ENCODE measurements at regions not wholly inside any gene's neighbourhood (a gene's known extent, or its start where the extent isn't known, plus 50 kb on each side); places are given as distances from the start of the nearest gene placed in this dataset.
"Not testable (repeated sequence)": the region's sequence is repeated elsewhere in the genome, so short reads cannot be mapped to it uniquely, and the experiment has no call there.

- no peak for DNase-seq (ENCODE audit: low spot score)
Measured at GRCh38 chr20:47897461-47897860, 112.2 kb upstream of the SULF2 start.

DNA sequence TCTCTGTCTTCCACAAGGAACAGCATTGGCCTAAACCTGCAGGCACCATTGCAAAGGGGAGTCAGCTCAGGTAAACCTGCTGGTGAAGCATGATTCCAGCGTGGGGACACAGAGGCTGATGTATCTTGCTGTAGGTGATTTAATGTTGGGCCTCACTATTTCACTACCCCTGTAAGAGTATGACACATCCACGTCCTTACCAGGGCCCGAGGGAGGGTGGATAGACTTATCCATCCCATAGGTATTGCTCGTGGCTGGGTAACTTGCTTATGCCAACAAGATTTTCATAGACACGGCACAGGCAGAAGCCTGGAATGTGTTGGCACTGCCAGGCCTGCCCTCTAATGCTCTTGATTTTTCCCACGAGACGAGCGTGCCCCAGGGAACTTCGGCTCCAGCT lies 107.4 kb upstream of the SULF2 start:
- not testable (repeated sequence) for DNase-seq (ENCODE audit: low spot score)

DNA sequence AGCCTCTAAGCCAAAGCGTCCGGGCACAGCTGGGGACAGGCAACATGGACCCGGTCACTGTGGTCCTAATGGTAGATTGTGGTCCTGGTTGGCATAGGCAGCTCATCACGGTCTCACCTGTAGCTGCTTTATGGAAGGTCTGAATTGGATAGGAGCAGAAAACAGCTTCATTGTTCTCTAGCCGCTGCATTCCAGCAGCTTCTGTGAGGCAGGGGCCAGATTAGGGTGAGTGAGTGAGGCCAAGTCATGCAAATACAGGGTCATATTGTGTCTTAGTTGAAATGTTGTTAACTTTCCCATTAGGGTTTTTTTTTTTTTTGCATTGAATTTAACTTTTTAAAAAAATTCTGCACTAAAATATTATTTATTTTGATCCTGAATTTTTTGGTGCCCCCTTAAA lies 105.4 kb upstream of the SULF2 start:
- DNase-seq (ENCODE audit: low spot score), result not testable (repeated sequence)

GRCh38 chr20:47889751-47890150 lies 104.5 kb upstream of the SULF2 start:
- DNase-seq (ENCODE audit: low spot score), result not testable (repeated sequence)

- DNase-seq (ENCODE audit: low spot score), result no peak
Measured at GRCh38 chr20:47888351-47888750, 103.1 kb upstream of the SULF2 start.

DNA sequence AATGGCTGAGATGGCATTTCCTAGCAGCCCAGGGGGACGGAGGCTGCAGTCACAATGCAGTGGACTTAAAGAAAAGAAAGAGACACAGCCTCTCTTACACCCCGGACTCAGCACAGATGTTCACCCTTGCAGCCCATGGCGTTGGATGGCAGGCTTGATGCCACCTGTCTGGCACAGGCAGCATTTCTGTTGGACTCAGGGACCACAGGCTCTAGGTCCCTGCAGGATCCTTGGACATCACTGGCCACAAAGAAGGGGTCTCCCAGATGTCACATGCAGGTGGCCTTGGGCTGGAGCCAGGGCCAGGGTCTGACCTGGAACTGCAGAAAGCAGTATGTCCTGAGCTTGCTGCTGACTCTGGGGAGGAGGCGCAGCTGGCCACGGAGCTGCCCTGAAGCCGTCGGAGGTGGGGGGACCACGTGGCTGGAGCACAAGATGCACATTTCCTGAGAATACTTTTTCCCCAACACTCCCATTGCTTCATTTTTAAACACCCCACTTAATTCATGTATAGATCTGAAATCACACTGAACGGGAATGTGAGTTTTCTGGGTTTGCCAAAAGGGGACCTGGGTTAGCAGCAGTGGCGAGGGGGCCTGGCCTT lies 102.3 kb upstream of the SULF2 start:
- no peak for DNase-seq (ENCODE audit: low spot score)

GRCh38 chr20:47887064-47887463 lies 101.8 kb upstream of the SULF2 start:
- no peak for DNase-seq (ENCODE audit: low spot score)

DNA sequence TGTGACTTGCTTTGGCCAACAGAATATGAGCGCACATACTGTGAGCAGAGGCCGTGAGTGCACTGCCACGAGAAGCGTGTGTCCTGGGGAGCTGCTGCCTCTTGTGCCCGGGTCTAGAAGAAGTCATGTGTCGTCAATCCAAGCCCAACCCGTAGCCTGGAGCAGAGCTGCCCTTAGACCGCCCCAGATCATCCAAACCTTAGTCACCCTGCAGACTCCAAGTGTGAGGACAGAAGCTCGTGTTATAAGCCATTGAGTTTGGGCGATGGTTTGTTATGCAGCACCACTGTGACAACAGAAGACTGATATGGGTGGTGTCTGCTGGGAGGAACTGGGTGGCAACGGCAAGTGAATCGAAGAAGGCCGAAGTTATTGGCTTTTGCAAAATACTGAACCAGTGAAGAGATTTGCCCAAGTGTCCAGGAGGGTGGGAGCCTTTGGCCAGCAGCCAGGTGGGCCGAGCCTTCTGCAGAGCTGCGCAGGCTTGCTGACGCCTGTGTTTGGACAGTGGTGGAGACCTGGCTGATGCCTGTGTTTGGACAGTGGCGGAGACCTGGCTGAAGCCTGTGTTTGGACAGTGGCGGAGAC lies 101.3 kb upstream of the SULF2 start:
- DNase-seq (ENCODE audit: low spot score), result no peak

- no peak for DNase-seq (ENCODE audit: low spot score)
Measured at GRCh38 chr20:47885909-47886453, 100.7 kb upstream of the SULF2 start.

GRCh38 chr20:47883940-47884339 lies 98.7 kb upstream of the SULF2 start:
- not testable (repeated sequence) for DNase-seq (ENCODE audit: low spot score)

GRCh38 chr20:47883186-47883585 lies 97.9 kb upstream of the SULF2 start:
- DNase-seq (ENCODE audit: low spot score), result no peak

DNA sequence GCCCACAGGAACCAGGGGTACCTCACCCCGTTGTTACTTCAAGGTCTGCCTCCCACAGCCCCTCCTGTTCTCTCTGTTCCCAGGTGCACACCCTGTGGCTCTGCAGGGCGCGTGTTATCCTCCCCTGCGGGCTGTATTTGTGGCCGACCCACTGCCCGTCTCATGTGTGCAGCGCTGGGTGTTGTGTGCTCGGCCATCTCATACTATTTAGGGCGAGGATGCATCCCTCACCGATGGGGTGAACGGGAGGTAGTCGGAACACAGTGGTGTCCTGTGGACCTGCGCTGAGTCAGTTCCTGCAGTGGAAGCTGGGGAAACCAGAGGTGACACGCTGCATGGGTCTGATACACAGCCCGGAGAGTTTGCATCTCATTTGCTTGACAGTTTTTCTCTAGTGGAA lies 94.5 kb upstream of the SULF2 start:
- no peak for DNase-seq (ENCODE audit: low spot score)

DNA sequence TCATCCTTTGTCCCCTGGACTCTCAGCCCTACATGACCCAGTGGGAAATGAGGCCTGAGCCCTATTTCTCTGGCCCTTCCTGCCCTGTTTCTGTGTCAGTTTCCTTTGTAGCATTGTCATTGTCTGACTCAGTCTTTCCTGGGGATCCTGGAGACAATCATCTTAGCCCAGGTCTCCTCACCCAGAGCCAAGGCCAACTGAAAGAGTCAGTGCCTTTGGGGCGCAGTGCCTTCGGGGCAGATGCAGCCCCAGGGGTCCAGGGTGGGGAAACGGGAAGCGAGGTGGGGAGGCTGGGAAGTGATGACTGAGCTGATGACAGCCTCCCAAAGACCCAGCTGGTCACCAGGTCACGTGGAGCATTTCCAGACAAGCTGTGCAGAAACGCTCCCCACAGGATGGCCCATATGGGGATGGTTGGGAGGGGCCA lies 93.3 kb upstream of the SULF2 start:
- no peak for DNase-seq (ENCODE audit: low spot score)

DNA sequence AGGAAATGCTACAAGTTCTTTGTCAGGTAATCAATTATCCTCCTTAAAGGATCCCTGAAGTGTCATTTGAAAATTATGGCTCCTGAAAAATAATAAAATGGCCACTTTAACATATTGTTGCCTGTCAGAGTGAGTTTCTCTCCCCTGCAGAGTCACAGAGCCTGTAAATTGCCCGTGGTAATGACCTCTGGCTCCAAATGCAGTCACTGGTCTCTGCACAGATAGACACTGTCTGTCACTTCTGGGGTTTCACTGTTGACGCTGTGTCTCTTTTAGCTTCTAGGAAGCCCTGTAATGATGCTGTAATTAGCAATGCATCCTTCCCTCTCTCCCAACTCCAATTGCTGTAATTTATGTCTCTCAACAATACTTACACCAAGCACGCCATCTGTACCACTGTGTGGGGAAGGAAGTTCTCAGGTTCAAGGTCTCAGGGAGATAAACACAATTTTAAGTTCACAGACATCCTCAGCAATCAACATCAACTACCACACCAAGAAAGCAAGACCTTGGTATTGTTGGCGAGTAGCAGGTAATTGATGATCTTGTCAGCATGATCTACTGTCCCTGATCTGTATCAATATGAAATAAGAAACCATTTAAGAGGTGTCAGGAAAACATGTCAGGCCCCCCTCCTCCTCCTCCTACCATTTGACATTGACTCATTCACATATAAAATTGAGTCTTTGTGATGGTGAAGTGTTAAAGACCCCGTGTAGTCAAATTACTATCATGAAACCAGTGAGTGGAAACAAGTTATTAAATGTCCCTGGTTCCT lies 91.2 kb upstream of the SULF2 start:
- DNase-seq (ENCODE audit: low spot score), result no peak

GRCh38 chr20:47875297-47876025 lies 90.2 kb upstream of the SULF2 start:
- no peak for DNase-seq (ENCODE audit: low spot score)

DNA sequence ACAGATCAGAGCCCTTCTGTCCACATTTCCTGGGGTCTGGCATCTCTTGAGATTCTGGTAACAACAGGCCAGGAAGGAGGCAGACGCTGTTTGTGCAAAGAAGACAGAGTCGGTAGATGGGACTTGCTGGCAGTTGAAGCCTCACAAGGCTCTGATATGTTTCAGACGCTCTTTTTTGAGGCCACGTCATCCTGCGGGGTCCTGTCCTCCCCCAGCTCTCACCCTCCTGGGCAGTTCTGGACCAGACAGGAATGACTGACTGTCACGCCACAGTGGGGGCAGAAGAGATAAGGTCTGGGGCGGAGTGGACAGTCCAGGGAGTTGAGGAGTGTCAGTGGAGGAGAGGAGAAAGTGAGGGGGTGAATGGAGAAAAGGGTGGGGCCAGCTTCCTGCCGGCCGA lies 87.1 kb upstream of the SULF2 start:
- no peak for DNase-seq (ENCODE audit: low spot score)

- no peak for DNase-seq (ENCODE audit: low spot score)
Measured at GRCh38 chr20:47870475-47870874, 85.2 kb upstream of the SULF2 start.

DNA sequence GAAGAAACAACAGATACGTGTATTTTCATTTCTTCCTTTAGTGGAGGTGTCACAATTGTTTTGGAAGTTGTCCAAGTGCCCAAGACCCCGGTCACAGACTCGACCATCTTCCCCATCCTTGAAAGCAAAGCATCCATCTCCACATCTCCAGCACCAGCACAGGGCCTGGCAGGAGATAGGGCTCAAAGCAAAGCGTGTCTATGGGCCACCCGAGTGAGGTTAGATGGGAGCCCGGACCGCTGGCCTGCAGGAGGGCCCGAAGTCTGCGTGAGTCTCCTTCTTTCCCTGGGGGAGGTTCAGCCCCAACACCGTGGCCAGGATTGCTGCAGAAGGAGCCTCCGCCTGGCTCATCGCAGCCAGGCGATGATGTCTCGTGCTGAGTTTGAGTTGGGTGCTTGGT lies 83.5 kb upstream of the SULF2 start:
- DNase-seq (ENCODE audit: low spot score), result no peak

DNA sequence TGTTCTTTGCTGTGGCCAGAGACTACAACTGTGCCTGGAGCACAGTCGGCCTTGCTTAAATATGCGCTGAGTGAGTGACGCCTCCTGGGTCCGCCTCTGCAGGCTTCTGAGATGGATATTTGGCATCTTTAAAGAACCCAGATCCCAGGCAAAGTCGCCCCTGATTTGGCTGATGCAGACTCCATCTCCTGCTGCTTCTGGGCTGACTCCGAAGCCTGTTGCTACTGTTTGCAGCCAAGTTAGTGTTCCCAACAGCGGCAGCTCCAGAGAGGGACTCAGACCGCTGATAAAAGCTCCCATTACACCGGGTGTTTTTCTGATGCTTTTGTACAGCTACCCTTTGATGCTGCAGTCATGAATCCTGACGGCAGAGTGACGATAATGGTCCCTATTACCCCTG lies 83.0 kb upstream of the SULF2 start:
- no peak for DNase-seq (ENCODE audit: low spot score)

DNA sequence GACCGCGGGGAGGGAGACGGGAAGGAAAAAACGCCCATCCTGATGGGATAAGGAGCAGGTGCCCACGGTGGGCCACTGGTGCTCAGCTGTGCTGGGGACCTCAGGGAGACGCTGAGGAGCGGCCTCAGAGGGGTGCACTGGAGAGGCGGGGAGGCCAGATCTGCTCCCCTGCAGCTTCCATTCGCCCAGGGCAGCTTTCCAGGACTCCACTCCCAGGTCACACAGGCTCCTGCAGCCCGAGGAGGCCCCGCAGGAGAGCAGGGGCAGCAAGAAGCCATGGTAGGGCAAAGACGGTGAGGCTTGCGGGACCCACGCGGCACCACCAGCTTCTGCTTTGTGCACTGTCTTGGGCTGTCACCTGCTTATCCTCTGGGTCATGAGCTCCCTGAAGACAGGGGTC lies 82.5 kb upstream of the SULF2 start:
- DNase-seq (ENCODE audit: low spot score), result no peak

GRCh38 chr20:47866480-47866879 lies 81.2 kb upstream of the SULF2 start:
- DNase-seq (ENCODE audit: low spot score), result no peak

- DNase-seq (ENCODE audit: low spot score), result no peak
Measured at GRCh38 chr20:47865912-47866311, 80.6 kb upstream of the SULF2 start.

DNA sequence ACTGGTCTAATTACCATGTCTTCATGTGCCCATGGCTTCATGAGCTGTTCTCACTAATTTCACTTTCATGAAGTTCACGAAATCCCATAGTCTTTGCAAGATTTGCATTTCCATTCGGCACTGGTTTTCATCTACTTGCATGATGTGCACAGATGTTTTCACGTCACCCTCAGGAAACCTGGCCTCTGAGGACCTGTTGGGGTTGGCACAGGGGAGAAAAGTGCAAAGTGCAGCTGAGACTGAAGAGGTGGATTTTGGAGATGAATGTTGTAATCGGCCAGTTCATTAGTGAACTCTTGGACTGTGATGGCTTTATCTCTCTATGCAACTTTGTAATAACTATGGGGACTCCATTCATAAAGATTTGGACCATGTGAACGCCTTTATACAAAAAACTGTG lies 80.2 kb upstream of the SULF2 start:
- DNase-seq (ENCODE audit: low spot score), result no peak
